T-cell (primary cell): ENCODE measurements at regions not wholly inside any gene's neighbourhood (a gene's known extent, or its start where the extent isn't known, plus 50 kb on each side); places are given as distances from the start of the nearest gene placed in this dataset.
"Not testable (repeated sequence)": the region's sequence is repeated elsewhere in the genome, so short reads cannot be mapped to it uniquely, and the experiment has no call there.

Experiments used
- ATAC-seq, 4 experiments: fragments of 200-7000 bp in 3 of 4; fragments of 150-1000 bp in 1 of 4; cut with Tn5 transposase; replicated peaks in 1 of 4; 1 replicate in 3 of 4; 2 replicates in 1 of 4; pipeline ENCODE4 v1.10.0; 2021; ENCODE audit warnings: moderate library complexity in 3 of 4, mild to moderate bottlenecking in 2 of 4, moderate number of reproducible peaks in 1 of 4
- CTCF ChIA-PET, 2 donors: fragments of 300-600 bp; sonication (Branson Sonifier 250); formaldehyde crosslinking; loops; one replicate each; lab custom pipeline; 2022; ENCODE audit warnings: antibody characterized with exemption in 2 of 2; lab: Charles Lee
- POLR2A ChIA-PET, 2 donors: fragments of 300-600 bp; sonication (Branson Sonifier 250); formaldehyde crosslinking; loops; one replicate each; lab custom pipeline; 2022; ENCODE audit warnings: antibody characterized with exemption in 2 of 2; lab: Charles Lee
- DNase-seq, 35 experiments: peaks; one replicate each; pipeline versions ENCODE4 v3.0.0 to v3.0.0-alpha.2; 2013 to 2023
- H3K27ac ChIP-seq: one replicate; pipeline ENCODE4 v1.5.1; 2013; ENCODE audit warnings: low read length
- H3K27me3 ChIP-seq, 2 experiments: replicated peaks in 1 of 2; 1 replicate in 1 of 2; 2 replicates in 1 of 2; pipeline versions ENCODE4 v1.6.1 to v1.7.0; 2013; ENCODE audit warnings: low read length in 1 of 2, mixed read lengths in 1 of 2; ENCODE audit not compliant: control insufficient read depth in 2 of 2, insufficient read depth in 2 of 2; ENCODE audit errors: extremely low read depth in 1 of 2
- H3K36me3 ChIP-seq, 2 donors: 1 replicate in 1 of 2; 2 replicates in 1 of 2; pipeline versions ENCODE4 v1.6.1 to v1.7.0; 2013; ENCODE audit warnings: low read length in 1 of 2; ENCODE audit not compliant: control insufficient read depth in 2 of 2, insufficient read depth in 1 of 2; ENCODE audit errors: extremely low read depth in 1 of 2
- H3K4me1 ChIP-seq, 2 experiments: 1 replicate in 1 of 2; 2 replicates in 1 of 2; pipeline versions ENCODE4 v1.6.1 to v1.7.0; 2013; ENCODE audit warnings: low read length in 2 of 2, mixed read lengths in 1 of 2; ENCODE audit not compliant: insufficient read depth in 2 of 2, control insufficient read depth in 1 of 2; ENCODE audit errors: extremely low read depth in 1 of 2
- H3K4me3 ChIP-seq, 2 donors: 1 replicate in 1 of 2; 2 replicates in 1 of 2; pipeline versions ENCODE4 v1.5.1 to v1.7.0; 2013; ENCODE audit warnings: mild to moderate bottlenecking in 2 of 2, low read length in 1 of 2, moderate library complexity in 1 of 2; ENCODE audit not compliant: control insufficient read depth in 1 of 2; ENCODE audit errors: extremely low read depth in 1 of 2
- H3K9me3 ChIP-seq: 2 replicates; pipeline ENCODE4 v1.7.0; 2013
- H3K27ac Mint-ChIP-seq, 2 donors: one replicate each; pipeline ENCODE4 v1.8.0; 2020 to 2021; ENCODE audit warnings: mild to moderate bottlenecking in 2 of 2, mixed read lengths in 2 of 2
- H3K27me3 Mint-ChIP-seq, 2 donors: one replicate each; pipeline ENCODE4 v1.8.0; 2021 to 2022; ENCODE audit warnings: mixed read lengths in 2 of 2
- H3K36me3 Mint-ChIP-seq: one replicate; pipeline ENCODE4 v1.8.0; 2021; ENCODE audit warnings: mixed read lengths
- H3K4me1 Mint-ChIP-seq, 3 donors: one replicate each; pipeline ENCODE4 v1.8.0; 2020 to 2022; ENCODE audit warnings: mixed read lengths in 3 of 3, mild to moderate bottlenecking in 1 of 3
- H3K4me3 Mint-ChIP-seq, 3 donors: one replicate each; pipeline ENCODE4 v1.8.0; 2020 to 2022; ENCODE audit warnings: mild to moderate bottlenecking in 3 of 3, mixed read lengths in 3 of 3, moderate library complexity in 3 of 3
- H3K9me3 Mint-ChIP-seq, 3 donors: one replicate each; pipeline ENCODE4 v1.8.0; 2020 to 2022; ENCODE audit warnings: mixed read lengths in 3 of 3
- WGBS: methylation state at CpG from one replicate; pipeline ENCODE4 v1.1.5; 2013; ENCODE audit warnings: missing lambda C conversion rate; ENCODE audit not compliant: insufficient coverage; 5-methylcytosine and 5-hydroxymethylcytosine counted together

- peak; percentile 86 to 92 (median 90) for ATAC-seq
- CTCF ChIA-PET, DNase-seq, H3K4me3 Mint-ChIP-seq, H3K36me3 ChIP-seq, H3K4me1 Mint-ChIP-seq, H3K27ac Mint-ChIP-seq, H3K36me3 Mint-ChIP-seq, H3K9me3 Mint-ChIP-seq, H3K4me1 ChIP-seq, POLR2A ChIA-PET, H3K27me3 ChIP-seq, H3K27ac ChIP-seq, H3K27me3 Mint-ChIP-seq, H3K9me3 ChIP-seq, H3K4me3 ChIP-seq: not testable (repeated sequence)
- no CpG with 5 or more reads among the region's 110 CpGs for WGBS
These were observed 4410.6 kb upstream of the TPTE start for GRCh38 chr21:6110716-6111343.

GRCh38 chr21:6111354-6111753 is 4410.0 kb upstream of the TPTE start:
- H3K9me3 ChIP-seq, H3K36me3 Mint-ChIP-seq, H3K27me3 Mint-ChIP-seq, H3K4me3 Mint-ChIP-seq, POLR2A ChIA-PET, H3K36me3 ChIP-seq, H3K4me1 Mint-ChIP-seq, H3K9me3 Mint-ChIP-seq, H3K27ac ChIP-seq, H3K27ac Mint-ChIP-seq, CTCF ChIA-PET, H3K4me1 ChIP-seq, H3K27me3 ChIP-seq, H3K4me3 ChIP-seq: not testable (repeated sequence)
- DNase-seq: peak in 6 of 35 experiments; percentile 1 to 24 (median 8)
- no CpG with 5 or more reads among the region's 46 CpGs for WGBS
- peak; percentile 2 to 23 (median 12) for ATAC-seq

- H3K27ac Mint-ChIP-seq, H3K9me3 ChIP-seq: not testable (repeated sequence)
These were observed 4403.0 kb upstream of the TPTE start for GRCh38 chr21:6118336-6118735.

GRCh38 chr21:6120863-6121262 is 4400.5 kb upstream of the TPTE start:
- DNase-seq, H3K9me3 ChIP-seq, H3K27ac ChIP-seq, H3K4me1 Mint-ChIP-seq, POLR2A ChIA-PET, H3K4me1 ChIP-seq, H3K36me3 ChIP-seq, H3K27me3 Mint-ChIP-seq, H3K27ac Mint-ChIP-seq, H3K9me3 Mint-ChIP-seq, CTCF ChIA-PET, H3K27me3 ChIP-seq, H3K4me3 Mint-ChIP-seq, H3K36me3 Mint-ChIP-seq, H3K4me3 ChIP-seq: not testable (repeated sequence)
- ATAC-seq: peak in 1 of 4 experiments; percentile 1
- no CpG with 5 or more reads among the region's 28 CpGs for WGBS

More at GRCh38 chr21:6118336-6118735, 4403.0 kb upstream of the TPTE start:
- H3K27ac ChIP-seq, H3K9me3 Mint-ChIP-seq, DNase-seq, H3K4me1 Mint-ChIP-seq, H3K4me3 ChIP-seq, H3K4me3 Mint-ChIP-seq, H3K27me3 Mint-ChIP-seq, CTCF ChIA-PET, H3K4me1 ChIP-seq, POLR2A ChIA-PET, H3K36me3 Mint-ChIP-seq, ATAC-seq, H3K36me3 ChIP-seq, H3K27me3 ChIP-seq: not testable (repeated sequence)
- no CpG with 5 or more reads among the region's 18 CpGs for WGBS

- H3K4me3 ChIP-seq, H3K4me3 Mint-ChIP-seq, H3K27me3 ChIP-seq, H3K27ac Mint-ChIP-seq, H3K27me3 Mint-ChIP-seq, H3K9me3 Mint-ChIP-seq, H3K4me1 Mint-ChIP-seq, CTCF ChIA-PET, POLR2A ChIA-PET, H3K36me3 Mint-ChIP-seq, H3K9me3 ChIP-seq, H3K4me1 ChIP-seq, H3K36me3 ChIP-seq: not testable (repeated sequence)
- DNase-seq (peak in 11 of 35 experiments; percentile 1 to 30 (median 8)), ATAC-seq (peak; percentile 19 to 35 (median 26))
- peak overlapping the region; percentile 12 for H3K27ac ChIP-seq
- no CpG with 5 or more reads among the region's 13 CpGs for WGBS
These were observed 4398.8 kb upstream of the TPTE start for GRCh38 chr21:6122629-6123028.

- CTCF ChIA-PET, H3K4me3 ChIP-seq, H3K9me3 ChIP-seq, H3K27me3 Mint-ChIP-seq, H3K36me3 Mint-ChIP-seq, POLR2A ChIA-PET, H3K27me3 ChIP-seq, H3K36me3 ChIP-seq, H3K4me1 ChIP-seq, H3K9me3 Mint-ChIP-seq, DNase-seq, H3K4me1 Mint-ChIP-seq: not testable (repeated sequence)
- Mint-ChIP-seq H3K27ac (peak overlapping the region; percentile 71 to 74), H3K4me3 (peak overlapping the region in 2 of 3 donors; percentile 38 to 39)
- peak overlapping the region; percentile 58 for H3K27ac ChIP-seq
- peak; percentile 50 to 71 (median 68) for ATAC-seq
- no CpG with 5 or more reads among the region's 6 CpGs for WGBS
These were observed 4398.2 kb upstream of the TPTE start for GRCh38 chr21:6123224-6123623.
